ENCODE measurements at regions not wholly inside any gene's neighbourhood (a gene's known extent, or its start where the extent isn't known, plus 50 kb on each side); places are given as distances from the start of the nearest gene placed in this dataset.
A peak's percentile ranks its signal among the peaks of the same experiment; 100 is the strongest.

- CTCF ChIA-PET = interaction anchor here (0.7 kb wide), 1 partner anchor 125 kb away, joined by 3 read pairs; no protein-coding TSS in a partner anchor
- no peak for FAIRE-seq
- H3K4me1 ChIP-seq = peaks cover 33% of the 10 kb centered on the region
Measured at GRCh38 chr12:79534029-79534867, 156.5 kb downstream of the PAWR start.

DNA sequence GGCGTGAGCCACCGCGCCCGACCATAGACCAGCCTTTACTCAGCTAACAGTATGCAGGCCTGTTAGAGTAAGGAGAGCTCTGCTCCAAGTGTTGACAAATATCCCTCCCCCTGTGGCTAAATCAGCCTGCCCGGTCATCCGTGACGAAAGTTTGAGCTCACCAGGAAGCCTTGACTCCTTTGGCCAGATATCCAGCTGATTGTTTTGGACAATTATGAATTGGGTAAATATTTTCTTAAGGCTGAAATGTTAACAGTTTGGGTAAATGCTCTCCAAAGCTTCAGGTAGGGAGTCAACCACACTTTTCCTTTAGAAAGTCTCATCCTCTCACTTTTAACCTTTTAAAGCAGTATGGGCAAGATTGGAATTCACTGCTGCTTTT lies 157.9 kb downstream of the PAWR start:
- TF ChIP-seq CHD2 (IDR thresholded peaks at IDR 0.05; ENCODE audit: low read length, partially characterized antibody) (no peak), GATA3 (IDR thresholded peaks at IDR 0.05; ENCODE audit: borderline replicate concordance) (peak; percentile 58), FOSL2 (IDR thresholded peaks at IDR 0.05) (no peak), FOSL2 (CRISPR knock-in tag; IDR thresholded peaks at IDR 0.05) (peak; percentile 11; the same call in 1 of the 2 replicates), JUNB (IDR thresholded peaks at IDR 0.05) (no peak)
- H3K4me3 ChIP-seq = no peak overlapping the region
- ChIA-PET POLR2A (no interaction called here), CTCF (interaction anchor here (2.2 kb wide), 1 partner anchor 15 kb away, joined by 11 read pairs; no protein-coding TSS in a partner anchor)
- H3K9me3 ChIP-seq = no peaks in the 10 kb centered on the region
- peak overlapping the region in 1 of 2 experiments; percentile 53; a peak in 2 of 6 replicates for H3K27ac ChIP-seq
- H3K4me1 ChIP-seq = peaks cover 39% of the 10 kb centered on the region
- ATAC-seq (peak in 1 of 2 experiments; percentile 59; a peak in 2 of 6 replicates), FAIRE-seq (no peak), DNase-seq (ENCODE audit: low read depth in 1 of 2, low spot score in 1 of 2) (peak in 1 of 2 experiments; percentile 67)
- peak overlapping the region; percentile 8; the same call in 1 of the 3 replicates for H3K4me2 ChIP-seq
- WGBS (ENCODE audit: missing lambda C conversion rate) = 62% methylated on average over 7 of the region's 7 CpGs

More at GRCh38 chr12:79534029-79534867, 156.5 kb downstream of the PAWR start:
- Histone ChIP-seq H3K9me3 (no peaks in the 10 kb centered on the region), H3K27ac (peak overlapping the region in 1 of 2 experiments; percentile 38; a peak in 1 of 6 replicates), H3K4me3 (no peak overlapping the region), H3K4me2 (no peak overlapping the region)
- no peak for TF ChIP-seq ZFP36 (IDR thresholded peaks at IDR 0.05; ENCODE audit: borderline replicate concordance, partially characterized antibody)
- no peak for TF ChIP-seq NR3C1 (IDR thresholded peaks at IDR 0.05)
- TF ChIP-seq GATA3 (IDR thresholded peaks at IDR 0.05; ENCODE audit: borderline replicate concordance) = no peak
- no peak for TF ChIP-seq CHD2 (IDR thresholded peaks at IDR 0.05; ENCODE audit: low read length, partially characterized antibody)
- TF ChIP-seq HES2 (IDR thresholded peaks at IDR 0.05) = no peak
- TF ChIP-seq, protein P1, sequence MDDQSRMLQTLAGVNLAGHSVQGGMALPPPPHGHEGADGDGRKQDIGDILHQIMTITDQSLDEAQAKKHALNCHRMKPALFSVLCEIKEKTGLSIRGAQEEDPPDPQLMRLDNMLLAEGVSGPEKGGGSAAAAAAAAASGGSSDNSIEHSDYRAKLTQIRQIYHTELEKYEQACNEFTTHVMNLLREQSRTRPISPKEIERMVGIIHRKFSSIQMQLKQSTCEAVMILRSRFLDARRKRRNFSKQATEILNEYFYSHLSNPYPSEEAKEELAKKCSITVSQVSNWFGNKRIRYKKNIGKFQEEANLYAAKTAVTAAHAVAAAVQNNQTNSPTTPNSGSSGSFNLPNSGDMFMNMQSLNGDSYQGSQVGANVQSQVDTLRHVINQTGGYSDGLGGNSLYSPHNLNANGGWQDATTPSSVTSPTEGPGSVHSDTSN (IDR thresholded peaks at IDR 0.05) = no peak
- no peak for TF ChIP-seq HEYL (CRISPR knock-in tag; IDR thresholded peaks at IDR 0.05)
- TF ChIP-seq, protein P2, sequence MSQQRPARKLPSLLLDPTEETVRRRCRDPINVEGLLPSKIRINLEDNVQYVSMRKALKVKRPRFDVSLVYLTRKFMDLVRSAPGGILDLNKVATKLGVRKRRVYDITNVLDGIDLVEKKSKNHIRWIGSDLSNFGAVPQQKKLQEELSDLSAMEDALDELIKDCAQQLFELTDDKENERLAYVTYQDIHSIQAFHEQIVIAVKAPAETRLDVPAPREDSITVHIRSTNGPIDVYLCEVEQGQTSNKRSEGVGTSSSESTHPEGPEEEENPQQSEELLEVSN (IDR thresholded peaks at IDR 0.05; ENCODE audit: borderline replicate concordance, low read depth) = no peak
- TF ChIP-seq, protein P3, sequence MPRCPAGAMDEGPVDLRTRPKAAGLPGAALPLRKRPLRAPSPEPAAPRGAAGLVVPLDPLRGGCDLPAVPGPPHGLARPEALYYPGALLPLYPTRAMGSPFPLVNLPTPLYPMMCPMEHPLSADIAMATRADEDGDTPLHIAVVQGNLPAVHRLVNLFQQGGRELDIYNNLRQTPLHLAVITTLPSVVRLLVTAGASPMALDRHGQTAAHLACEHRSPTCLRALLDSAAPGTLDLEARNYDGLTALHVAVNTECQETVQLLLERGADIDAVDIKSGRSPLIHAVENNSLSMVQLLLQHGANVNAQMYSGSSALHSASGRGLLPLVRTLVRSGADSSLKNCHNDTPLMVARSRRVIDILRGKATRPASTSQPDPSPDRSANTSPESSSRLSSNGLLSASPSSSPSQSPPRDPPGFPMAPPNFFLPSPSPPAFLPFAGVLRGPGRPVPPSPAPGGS (IDR thresholded peaks at IDR 0.05) = no peak
- no peak for TF ChIP-seq RFX5 (IDR thresholded peaks at IDR 0.05)
- no peak for TF ChIP-seq NPAS2 (CRISPR knock-in tag; IDR thresholded peaks at IDR 0.05; ENCODE audit: borderline replicate concordance)
- TF ChIP-seq HDAC2 (IDR thresholded peaks at IDR 0.05) = no peak
- 92% methylated on average over 5 of the region's 5 CpGs for WGBS (ENCODE audit: missing lambda C conversion rate)
- ATAC-seq (no peak), DNase-seq (ENCODE audit: low read depth in 1 of 2, low spot score in 1 of 2) (no peak)
- POLR2A ChIA-PET = no interaction called here

DNA sequence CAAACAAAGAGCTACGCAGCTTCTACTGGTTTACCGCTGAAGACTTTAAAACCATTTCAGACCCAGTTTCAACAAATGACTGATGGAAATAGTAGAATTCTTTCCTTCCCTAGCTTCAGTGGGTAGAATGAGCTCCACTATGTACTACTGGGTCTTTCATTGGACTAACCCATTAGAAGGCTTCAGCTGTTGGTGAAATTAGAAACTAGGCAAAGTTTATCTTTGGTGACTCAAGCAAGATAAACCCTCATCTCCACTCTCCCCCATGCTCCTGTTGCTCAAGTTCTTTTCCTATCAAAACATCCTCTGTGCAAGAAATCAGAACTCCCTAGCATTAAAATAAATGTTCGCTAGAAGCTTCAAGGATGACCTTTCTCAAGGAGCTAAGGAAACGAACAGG lies 159.2 kb downstream of the PAWR start:
- FAIRE-seq (no peak), DNase-seq (ENCODE audit: low read depth in 1 of 2, low spot score in 1 of 2) (peak in 1 of 2 experiments; percentile 41), ATAC-seq (peak in 1 of 2 experiments; percentile 64; a peak in 3 of 6 replicates)
- TF ChIP-seq FOSL2 (IDR thresholded peaks at IDR 0.05) (no peak), FOSL2 (CRISPR knock-in tag; IDR thresholded peaks at IDR 0.05) (0 out of 2 replicates have a peak, but pooled peaks have one; percentile 9), EHF (CRISPR knock-in tag; IDR thresholded peaks at IDR 0.05) (no peak), GATA3 (IDR thresholded peaks at IDR 0.05; ENCODE audit: borderline replicate concordance) (no peak; the same call in 1 of the 2 replicates), CEBPB (IDR thresholded peaks at IDR 0.05) (peak in 1 of 2 experiments; percentile 34; a peak in 2 of 4 replicates), RFX5 (IDR thresholded peaks at IDR 0.05) (no peak), ATOH8 (CRISPR knock-in tag; IDR thresholded peaks at IDR 0.05; ENCODE audit: low read depth) (no peak), CBX2 (IDR thresholded peaks at IDR 0.05; ENCODE audit: borderline replicate concordance, low read depth) (no peak)
- Histone ChIP-seq H3K4me2 (peak overlapping the region; percentile 48), H3K4me3 (no peak overlapping the region), H3K9me3 (no peaks in the 10 kb centered on the region), H3K27ac (peak overlapping the region in 1 of 2 experiments; percentile 51; a peak in 3 of 6 replicates), H3K4me1 (peaks cover 53% of the 10 kb centered on the region)
- WGBS (ENCODE audit: missing lambda C conversion rate) = 69% methylated on average over 4 of the region's 4 CpGs
- ChIA-PET POLR2A (no interaction called here), CTCF (interaction anchor here (2.2 to 3.0 kb wide), 2 partner anchors 16 to 111 kb away, joined by 11 read pairs; no protein-coding TSS in a partner anchor)
